Neuronal stem cell (in vitro differentiated cells): ENCODE measurements at regions not wholly inside any gene's neighbourhood (a gene's known extent, or its start where the extent isn't known, plus 50 kb on each side); places are given as distances from the start of the nearest gene placed in this dataset.

Source experiments
- DNase-seq: peaks from one replicate; pipeline ENCODE4 v3.0.0-alpha.2; 2013; ENCODE audit warnings: low spot score
- H2AFZ ChIP-seq: one replicate; pipeline ENCODE4 v1.6.1; 2013; ENCODE audit warnings: mild to moderate bottlenecking, low read length, inconsistent platforms
- H2AK5ac ChIP-seq: 2 replicates; pipeline ENCODE4 v1.6.1; 2013; ENCODE audit warnings: low read depth, mild to moderate bottlenecking, inconsistent platforms, low read length, moderate library complexity, mixed read lengths
- H2BK120ac ChIP-seq: 2 replicates; pipeline ENCODE4 v1.6.1; 2013; ENCODE audit warnings: low read depth, mild to moderate bottlenecking, inconsistent platforms, low read length, moderate library complexity, mixed read lengths
- H2BK12ac ChIP-seq: one replicate; pipeline ENCODE4 v1.6.1; 2013; ENCODE audit warnings: low read length, inconsistent platforms
- H2BK15ac ChIP-seq: 2 replicates; pipeline ENCODE4 v1.6.1; 2013; ENCODE audit warnings: mild to moderate bottlenecking, low read length, inconsistent platforms, mixed read lengths
- H2BK5ac ChIP-seq: one replicate; pipeline ENCODE4 v1.6.1; 2013; ENCODE audit warnings: inconsistent platforms, mild to moderate bottlenecking, low read length, moderate library complexity
- H3K14ac ChIP-seq: one replicate; pipeline ENCODE4 v1.6.1; 2013; ENCODE audit warnings: low read length, inconsistent platforms
- H3K18ac ChIP-seq: 2 replicates; pipeline ENCODE4 v1.6.1; 2013; ENCODE audit warnings: low read length, inconsistent platforms
- H3K23ac ChIP-seq: 2 replicates; pipeline ENCODE4 v1.6.1; 2013; ENCODE audit warnings: low read depth, mild to moderate bottlenecking, mixed read lengths, low read length, inconsistent platforms; ENCODE audit not compliant: poor library complexity
- H3K27ac ChIP-seq: replicated peaks from 3 replicates; pipeline ENCODE4 v1.5.1; 2013; ENCODE audit warnings: low read length, inconsistent platforms
- H3K27me3 ChIP-seq, 3 experiments: 2 replicates each; pipeline ENCODE4 v1.6.1; 2013; ENCODE audit warnings: low read length in 3 of 3, mild to moderate bottlenecking in 2 of 3, inconsistent platforms in 1 of 3, low read depth in 1 of 3, mixed read lengths in 1 of 3, moderate library complexity in 1 of 3; ENCODE audit not compliant: control insufficient read depth in 3 of 3, insufficient read depth in 3 of 3
- H3K36me3 ChIP-seq, 2 donors: replicated peaks in 1 of 2; 2 replicates each; pipeline ENCODE4 v1.6.1; 2013; ENCODE audit warnings: low read length in 2 of 2; ENCODE audit not compliant: control insufficient read depth in 2 of 2, insufficient read depth in 2 of 2
- H3K4ac ChIP-seq: 2 replicates; pipeline ENCODE4 v1.6.1; 2013; ENCODE audit warnings: inconsistent platforms, mild to moderate bottlenecking, low read length, moderate library complexity
- H3K4me1 ChIP-seq, 2 donors: 1 replicate in 1 of 2; 2 replicates in 1 of 2; pipeline ENCODE4 v1.6.1; 2013; ENCODE audit warnings: low read length in 2 of 2, low read depth in 1 of 2; ENCODE audit not compliant: control insufficient read depth in 2 of 2, insufficient read depth in 1 of 2
- H3K4me2 ChIP-seq: one replicate; pipeline ENCODE4 v1.6.1; 2013; ENCODE audit warnings: mild to moderate bottlenecking, low read length, inconsistent platforms; ENCODE audit not compliant: insufficient read depth, poor library complexity, severe bottlenecking
- H3K4me3 ChIP-seq, 2 donors: 2 replicates each; pipeline ENCODE4 v1.5.1; 2013; ENCODE audit warnings: low read length in 2 of 2, mild to moderate bottlenecking in 2 of 2, inconsistent platforms in 1 of 2, moderate library complexity in 1 of 2
- H3K79me1 ChIP-seq: one replicate; pipeline ENCODE4 v1.6.1; 2013; ENCODE audit warnings: low read depth, mild to moderate bottlenecking, inconsistent platforms, low read length, moderate library complexity
- H3K9ac ChIP-seq: one replicate; pipeline ENCODE4 v1.6.1; 2013; ENCODE audit warnings: mild to moderate bottlenecking, low read depth, low read length, inconsistent platforms; ENCODE audit not compliant: poor library complexity
- H3K9me3 ChIP-seq, 2 donors: replicated peaks in 1 of 2; 2 replicates each; pipeline versions ENCODE3 to v1.6.1; 2013; ENCODE audit warnings: low read length in 2 of 2, mild to moderate bottlenecking in 2 of 2, inconsistent platforms in 1 of 2, low read depth in 1 of 2, mixed read lengths in 1 of 2, moderate library complexity in 1 of 2; ENCODE audit not compliant: control insufficient read depth in 2 of 2, insufficient read depth in 1 of 2
- H4K8ac ChIP-seq: one replicate; pipeline ENCODE4 v1.6.1; 2013; ENCODE audit warnings: low read depth, mild to moderate bottlenecking, inconsistent platforms, low read length, moderate library complexity
- H4K91ac ChIP-seq: one replicate; pipeline ENCODE4 v1.6.1; 2013; ENCODE audit warnings: low read length, low read depth, mild to moderate bottlenecking, inconsistent platforms; ENCODE audit not compliant: poor library complexity
- WGBS, 2 donors: extraction: QIAGEN DNeasy Blood & Tissue Kit; methylation state at CpG; one replicate each; pipeline ENCODE4 v1.1.7; 2013; ENCODE audit warnings: missing lambda C conversion rate in 2 of 2, mixed read lengths in 1 of 2; ENCODE audit not compliant: insufficient read length in 2 of 2, insufficient replicate concordance in 1 of 2; ENCODE audit errors: extremely low coverage in 2 of 2; 5-methylcytosine and 5-hydroxymethylcytosine counted together

DNA sequence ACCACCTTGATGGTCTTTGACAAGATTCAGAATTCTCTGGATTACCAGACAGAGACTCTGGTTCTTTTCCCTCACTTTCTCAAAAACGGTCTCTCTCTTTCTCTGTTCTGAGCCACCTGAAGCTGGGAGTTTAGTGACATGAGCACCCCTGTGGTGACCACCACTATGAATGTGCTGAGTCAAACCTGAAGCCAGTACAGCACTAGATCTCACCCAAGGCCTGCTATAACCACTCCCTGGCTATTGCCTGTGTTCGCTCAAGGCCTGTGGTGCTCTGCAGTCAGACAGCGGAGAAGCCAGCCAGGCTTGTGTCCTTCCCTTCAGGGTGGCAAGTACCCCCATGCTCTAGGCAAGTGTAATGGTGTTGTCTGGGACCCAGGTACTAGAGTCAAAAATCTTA lies 828.9 kb upstream of the NXPH2 start:
- Histone ChIP-seq H3K9ac (no peak overlapping the region), H3K18ac (no peak overlapping the region), H2AK5ac (no peak overlapping the region), H3K79me1 (no peaks in the 10 kb centered on the region), H3K36me3 (no peaks in the 10 kb centered on the region), H2BK120ac (no peak overlapping the region), H3K4ac (no peak overlapping the region), H2BK15ac (no peak overlapping the region), H3K27me3 (no peaks in the 10 kb centered on the region), H3K23ac (no peak overlapping the region), H2BK12ac (no peak overlapping the region), H3K27ac (no peak overlapping the region), H4K8ac (no peak overlapping the region), H4K91ac (no peak overlapping the region), H2AFZ (no peak overlapping the region), H3K14ac (no peak overlapping the region), H3K9me3 (peaks cover 2% of the 10 kb centered on the region in 2 donors), H2BK5ac (no peak overlapping the region), H3K4me3 (no peak overlapping the region), H3K4me1 (peaks cover 3 to 5% of the 10 kb centered on the region in 2 donors), H3K4me2 (no peak overlapping the region)
- no CpG with 5 or more reads among the region's 3 CpGs for WGBS, 2 donors
- DNase-seq: no peak

DNA sequence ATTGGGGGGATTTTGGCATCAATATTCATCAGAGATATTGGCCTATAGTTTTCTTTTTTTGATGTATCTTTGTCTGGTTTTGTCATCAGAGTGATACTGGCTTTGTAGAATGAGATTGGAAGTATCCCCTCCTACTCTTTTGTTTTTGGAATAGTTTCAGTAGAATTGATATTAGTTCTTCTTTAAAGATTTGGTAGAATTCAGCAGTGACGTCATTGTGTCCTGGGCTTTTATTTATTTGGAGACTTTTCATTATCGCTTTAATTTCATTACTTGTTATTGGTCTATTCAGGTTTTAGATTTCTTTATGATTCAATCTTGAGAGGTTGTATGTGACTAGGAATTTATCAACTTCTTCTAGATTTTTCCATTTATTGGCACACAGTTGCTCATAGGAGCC lies 825.5 kb upstream of the NXPH2 start:
- WGBS, 2 donors: no CpG with 5 or more reads among the region's 2 CpGs
- no peak overlapping the region for H2BK120ac ChIP-seq
- H2BK12ac ChIP-seq: no peak overlapping the region
- no peak overlapping the region for H4K8ac ChIP-seq
- H3K27ac ChIP-seq: no peak overlapping the region
- H3K18ac ChIP-seq: no peak overlapping the region
- no peak overlapping the region for H2AFZ ChIP-seq
- H3K4ac ChIP-seq: no peak overlapping the region
- no peak overlapping the region for H3K4me3 ChIP-seq
- no peak overlapping the region for H3K23ac ChIP-seq
- DNase-seq: no peak
- H3K36me3 ChIP-seq: no peaks in the 10 kb centered on the region
- H3K4me1 ChIP-seq: peaks cover 3 to 5% of the 10 kb centered on the region in 2 donors
- no peak overlapping the region for H2BK15ac ChIP-seq
- no peaks in the 10 kb centered on the region for H3K27me3 ChIP-seq
- no peak overlapping the region for H3K9ac ChIP-seq
- H4K91ac ChIP-seq: no peak overlapping the region
- no peak overlapping the region for H3K14ac ChIP-seq
- no peak overlapping the region for H2BK5ac ChIP-seq
- H3K4me2 ChIP-seq: no peak overlapping the region
- peaks cover 2% of the 10 kb centered on the region in 2 donors for H3K9me3 ChIP-seq
- H2AK5ac ChIP-seq: no peak overlapping the region
- no peaks in the 10 kb centered on the region for H3K79me1 ChIP-seq

DNA sequence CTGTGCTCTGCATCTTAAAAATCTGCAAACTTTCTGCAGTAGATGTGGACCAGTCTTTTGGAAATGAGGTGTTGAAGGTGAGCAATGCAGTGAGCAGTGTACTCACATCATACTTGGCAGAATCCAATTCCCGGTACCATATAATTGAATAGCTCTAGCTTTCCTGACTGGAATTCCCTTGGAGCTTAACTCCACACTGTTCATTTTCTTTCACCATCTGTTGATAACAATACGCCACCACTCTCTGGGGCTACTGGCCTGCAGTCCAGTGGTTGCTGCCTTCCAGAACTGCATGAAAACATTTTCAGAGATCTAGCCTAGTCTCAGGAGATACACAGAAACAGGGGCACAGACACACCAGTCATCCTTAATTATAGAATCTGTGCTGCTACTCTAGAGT lies 820.0 kb upstream of the NXPH2 start:
- no peak overlapping the region for H3K14ac ChIP-seq
- no peak overlapping the region for H2BK120ac ChIP-seq
- no peak overlapping the region for H2AK5ac ChIP-seq
- H2BK5ac ChIP-seq: no peak overlapping the region
- H2AFZ ChIP-seq: no peak overlapping the region
- no peaks in the 10 kb centered on the region for H3K36me3 ChIP-seq
- H3K4me3 ChIP-seq: no peak overlapping the region
- H4K8ac ChIP-seq: no peak overlapping the region
- H3K23ac ChIP-seq: no peak overlapping the region
- H3K4me2 ChIP-seq: no peak overlapping the region
- WGBS, 2 donors: no CpG with 5 or more reads among the region's 2 CpGs
- no peak overlapping the region for H4K91ac ChIP-seq
- no peaks in the 10 kb centered on the region for H3K79me1 ChIP-seq
- H3K18ac ChIP-seq: no peak overlapping the region
- no peak for DNase-seq
- no peaks in the 10 kb centered on the region for H3K27me3 ChIP-seq
- no peak overlapping the region for H3K4ac ChIP-seq
- H3K4me1 ChIP-seq: no peaks in the 10 kb centered on the region
- H2BK15ac ChIP-seq: no peak overlapping the region
- H3K27ac ChIP-seq: no peak overlapping the region
- H2BK12ac ChIP-seq: no peak overlapping the region
- no peak overlapping the region for H3K9ac ChIP-seq
- no peaks in the 10 kb centered on the region for H3K9me3 ChIP-seq

DNA sequence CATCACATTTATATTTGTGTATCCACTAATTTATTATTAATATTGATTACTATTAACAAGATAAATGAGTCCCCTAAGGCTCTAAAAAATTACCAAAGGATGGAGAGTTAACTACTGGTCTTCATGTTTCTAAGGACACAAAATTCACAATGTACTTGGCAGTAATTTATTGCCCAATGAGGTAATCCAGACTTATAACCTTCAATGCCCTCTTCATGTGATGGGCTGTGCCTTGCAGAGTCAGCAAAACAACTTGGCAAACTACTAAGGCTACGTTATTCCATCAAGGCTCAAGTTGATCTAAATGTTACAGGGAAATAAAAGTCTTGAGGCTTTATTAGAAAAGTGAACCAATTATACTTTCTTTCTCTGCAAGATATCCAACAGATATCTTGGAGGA lies 804.9 kb upstream of the NXPH2 start:
- no peak overlapping the region for H2BK12ac ChIP-seq
- H3K9ac ChIP-seq: no peak overlapping the region
- H3K23ac ChIP-seq: no peak overlapping the region
- H2BK15ac ChIP-seq: no peak overlapping the region
- no peak overlapping the region for H3K14ac ChIP-seq
- H3K27me3 ChIP-seq: no peaks in the 10 kb centered on the region
- H3K9me3 ChIP-seq: no peaks in the 10 kb centered on the region
- no CpG with 5 or more reads among the region's 1 CpG for WGBS, 2 donors
- H3K36me3 ChIP-seq: no peaks in the 10 kb centered on the region
- H4K8ac ChIP-seq: no peak overlapping the region
- H3K18ac ChIP-seq: no peak overlapping the region
- no peak overlapping the region for H4K91ac ChIP-seq
- H3K4ac ChIP-seq: no peak overlapping the region
- H3K4me2 ChIP-seq: no peak overlapping the region
- no peak overlapping the region for H3K27ac ChIP-seq
- H2BK120ac ChIP-seq: no peak overlapping the region
- DNase-seq: no peak
- no peak overlapping the region for H2BK5ac ChIP-seq
- no peaks in the 10 kb centered on the region for H3K79me1 ChIP-seq
- H3K4me1 ChIP-seq: peaks cover 0 to 2% of the 10 kb centered on the region in 2 donors
- no peak overlapping the region for H2AK5ac ChIP-seq
- H3K4me3 ChIP-seq: no peak overlapping the region
- H2AFZ ChIP-seq: no peak overlapping the region
